HG02763 (cell line): ENCODE measurements at regions not wholly inside any gene's neighbourhood (a gene's known extent, or its start where the extent isn't known, plus 50 kb on each side); places are given as distances from the start of the nearest gene placed in this dataset.

Source experiments
- ATAC-seq: cut with Tn5 transposase; IDR thresholded peaks from one replicate; pipeline ENCODE4 v1.9.1; 2021; ENCODE audit warnings: mild to moderate bottlenecking, moderate library complexity; ENCODE audit not compliant: unreplicated experiment

DNA sequence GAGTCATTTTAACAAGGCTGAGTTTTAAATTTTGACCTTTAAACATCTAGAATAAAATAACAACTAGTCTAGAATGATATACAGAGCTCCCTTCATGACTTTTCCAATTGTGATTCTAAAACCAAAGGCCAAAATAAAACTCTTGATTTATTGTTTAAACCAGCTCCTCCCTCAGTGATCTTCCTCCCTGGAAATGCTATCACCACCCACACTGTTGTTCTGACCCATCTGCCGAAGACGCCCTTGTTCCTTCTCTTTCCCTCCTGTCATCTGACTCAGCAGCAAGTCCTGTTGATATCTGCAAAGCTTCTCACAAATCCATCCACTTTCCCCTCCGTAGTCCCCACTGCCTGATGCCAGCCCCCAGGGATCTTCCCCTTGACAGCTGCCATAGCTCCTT is 231.6 kb upstream of the DYNLRB2 start:
- no peak for ATAC-seq

DNA sequence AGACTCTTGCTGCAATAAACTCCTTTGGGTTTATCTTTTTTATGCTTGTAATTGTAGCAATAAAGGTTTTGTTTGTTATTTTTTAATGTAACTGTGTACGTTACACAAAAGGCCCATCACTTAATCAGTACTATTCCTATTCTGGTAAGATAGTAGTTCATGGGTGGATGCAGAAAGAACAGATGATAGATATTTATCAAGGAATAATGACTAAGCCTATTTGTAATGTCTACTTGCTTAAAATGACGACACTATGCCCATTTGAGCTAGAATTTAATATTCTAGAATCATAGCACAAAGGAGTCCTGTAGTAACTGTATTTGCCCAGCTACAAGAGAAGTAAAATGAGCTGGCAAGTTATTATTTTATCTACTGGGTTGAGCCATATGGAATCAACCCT is 235.4 kb upstream of the DYNLRB2 start:
- no peak for ATAC-seq

DNA sequence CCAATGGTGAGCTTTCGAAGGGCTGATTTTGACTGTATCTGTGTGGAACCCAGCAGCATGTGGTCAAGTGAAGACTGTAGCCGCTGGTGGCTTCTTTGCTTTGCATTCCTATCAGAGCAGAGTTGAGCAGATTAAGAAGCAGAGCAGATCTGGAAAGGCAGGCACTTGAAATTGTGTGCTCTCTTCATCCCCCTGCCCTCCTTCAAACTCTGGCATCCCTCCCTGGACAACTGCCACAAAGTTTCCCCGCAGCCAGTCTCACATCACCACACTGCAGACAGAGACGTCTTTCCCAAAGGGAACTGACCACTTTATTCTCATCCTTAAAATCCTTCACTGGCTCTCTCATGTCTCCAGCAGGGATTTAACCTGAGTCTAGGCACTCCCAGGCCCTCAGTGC is 237.1 kb upstream of the DYNLRB2 start:
- no peak for ATAC-seq

DNA sequence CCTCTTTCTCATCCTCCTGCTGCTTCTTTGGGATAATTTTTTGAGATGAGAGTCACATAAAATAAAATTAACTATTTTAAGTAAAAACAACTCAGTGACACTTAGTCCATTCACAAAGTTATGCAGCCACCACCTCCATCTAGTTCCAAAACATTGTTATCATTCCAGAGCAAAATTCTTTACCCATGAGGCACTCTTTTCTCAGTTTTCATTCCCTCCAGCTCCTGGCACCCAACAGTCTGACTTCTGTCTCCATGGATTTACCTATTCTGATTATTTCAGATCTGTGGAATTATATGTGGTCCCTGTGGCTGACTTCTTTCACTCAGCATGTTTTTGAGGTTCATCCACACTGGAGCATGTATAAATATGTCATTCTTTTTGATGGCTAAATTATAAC is 239.9 kb upstream of the DYNLRB2 start:
- no peak for ATAC-seq

DNA sequence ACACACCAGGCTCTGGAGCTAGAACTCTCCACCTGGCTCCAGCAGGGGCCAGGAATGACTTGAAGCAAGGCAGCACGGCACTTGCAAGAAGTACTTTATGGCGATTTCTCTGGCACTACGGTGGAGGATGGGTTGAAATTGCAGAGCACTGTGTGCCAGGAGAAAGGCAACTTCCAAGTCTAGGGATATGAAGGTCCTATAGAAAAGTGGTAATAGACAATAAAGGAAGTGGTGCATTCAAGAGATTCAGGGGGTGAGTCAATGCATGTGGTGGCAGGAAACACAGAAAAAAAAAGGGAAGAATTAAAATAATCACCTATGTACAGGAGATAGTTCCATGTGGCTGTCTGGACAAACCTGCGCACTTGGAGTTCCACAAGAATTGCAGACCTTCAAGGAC is 240.3 kb upstream of the DYNLRB2 start:
- no peak for ATAC-seq

DNA sequence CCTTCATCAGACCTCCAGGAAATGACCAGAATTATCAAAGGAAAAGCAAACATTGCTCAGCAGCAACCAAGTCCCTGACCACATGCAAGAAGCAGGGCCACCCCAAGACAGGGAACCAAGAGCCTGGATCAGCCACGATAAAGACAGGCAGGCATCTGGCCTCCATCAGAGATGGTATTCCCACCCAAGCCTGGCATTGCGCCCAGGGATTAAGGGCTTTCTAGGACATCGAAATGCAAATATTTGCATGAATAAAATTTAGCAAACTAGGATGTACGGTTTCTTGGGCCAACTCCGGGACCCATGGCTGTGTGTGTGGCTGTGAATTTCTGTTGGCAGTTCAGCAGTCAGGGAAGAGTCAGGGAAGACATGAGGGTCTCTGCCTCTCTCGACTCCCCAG is 241.4 kb upstream of the DYNLRB2 start:
- no peak for ATAC-seq

DNA sequence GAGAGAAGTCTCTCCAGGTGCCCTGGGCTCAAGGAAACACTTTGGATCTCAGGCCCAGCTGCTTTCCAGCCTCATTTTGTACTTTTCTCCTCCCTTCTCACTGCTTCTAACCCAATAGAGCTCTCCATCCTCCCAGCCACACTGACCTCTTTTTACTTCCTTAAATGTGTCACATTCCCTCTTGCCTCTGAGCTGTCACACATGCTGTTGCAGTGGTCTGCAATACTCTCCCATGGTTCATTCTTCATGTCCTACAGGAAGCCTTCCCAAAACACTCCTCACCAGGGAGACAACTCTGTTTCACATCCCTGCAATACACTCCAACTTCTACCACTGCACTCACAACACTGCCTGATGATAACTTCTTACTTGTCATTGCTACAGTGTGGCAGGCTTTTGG is 242.1 kb upstream of the DYNLRB2 start:
- ATAC-seq: no peak

DNA sequence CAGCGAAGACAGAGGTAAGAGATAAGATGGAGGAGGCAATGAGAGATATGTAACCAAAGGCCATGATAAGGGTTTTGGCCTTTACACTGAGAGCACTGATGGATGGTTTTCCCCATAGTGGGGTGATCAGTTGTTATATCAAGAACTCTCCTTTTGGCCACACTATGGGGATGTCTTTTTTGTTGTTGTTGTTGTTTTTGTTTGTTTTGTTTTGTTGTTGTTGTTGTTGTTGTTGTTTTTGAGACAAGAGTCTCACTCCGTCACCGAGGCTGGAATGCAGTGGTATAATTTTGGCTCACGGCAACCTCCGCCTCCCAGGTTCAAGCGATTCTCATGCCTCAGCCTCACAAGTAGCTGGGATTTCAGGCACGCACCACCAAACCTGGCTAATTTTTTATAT is 244.8 kb upstream of the DYNLRB2 start:
- no peak for ATAC-seq

DNA sequence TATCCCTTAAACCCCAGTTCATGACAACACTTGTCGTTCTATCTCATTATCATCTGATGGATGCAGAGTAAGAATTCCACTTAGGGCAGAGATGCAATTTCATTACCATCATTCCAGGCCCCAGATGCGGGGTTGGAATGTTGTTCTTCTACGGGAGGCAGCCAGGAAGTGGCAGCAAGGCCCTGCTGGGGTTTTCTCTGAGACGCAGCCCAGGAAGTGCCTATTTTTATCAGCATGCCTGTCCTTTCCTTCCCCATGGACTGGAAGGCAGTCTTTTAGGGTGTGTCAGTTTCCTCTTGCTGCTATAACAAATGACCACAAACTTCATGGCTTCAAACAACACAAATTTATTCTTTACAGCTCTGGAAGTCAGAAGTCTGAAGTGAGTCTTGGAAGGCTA is 246.6 kb upstream of the DYNLRB2 start:
- ATAC-seq: no peak

DNA sequence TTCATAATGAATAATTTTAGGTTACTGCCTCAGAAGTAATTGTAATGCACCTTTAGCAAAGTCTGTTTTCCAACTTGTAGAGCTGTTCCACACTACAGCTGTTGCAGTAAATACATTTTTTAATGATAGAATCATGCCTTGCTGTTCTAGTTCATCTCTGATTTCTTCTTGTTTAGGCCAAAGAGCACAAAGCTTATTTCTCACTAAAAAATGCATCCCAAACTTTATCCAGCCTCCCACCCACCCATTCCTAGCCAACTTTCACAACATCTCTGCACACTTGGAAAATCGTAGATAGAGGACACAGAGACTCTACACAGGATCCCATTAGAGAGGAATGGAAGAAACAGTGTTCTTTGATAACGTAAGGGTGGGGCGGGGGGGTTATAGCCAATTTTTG is 252.2 kb upstream of the DYNLRB2 start:
- ATAC-seq: no peak

DNA sequence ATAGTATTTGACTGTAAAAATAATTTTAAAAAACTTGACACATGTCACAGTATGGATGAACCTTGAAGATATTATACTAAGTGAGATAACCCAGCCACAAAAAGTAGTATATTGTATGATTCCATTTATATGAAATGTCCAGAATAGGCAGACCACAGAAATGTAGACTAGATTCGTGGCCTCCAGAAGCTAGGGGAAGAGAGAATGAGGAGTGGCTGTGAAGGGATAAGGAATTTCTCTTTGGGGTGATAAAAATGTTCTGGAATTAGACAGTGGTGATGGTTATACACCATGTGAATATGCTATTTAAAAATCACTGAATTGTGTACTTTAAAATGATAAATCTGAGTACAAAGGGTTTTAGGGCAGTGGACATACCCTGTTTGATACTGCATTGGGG is 253.1 kb upstream of the DYNLRB2 start:
- no peak for ATAC-seq

DNA sequence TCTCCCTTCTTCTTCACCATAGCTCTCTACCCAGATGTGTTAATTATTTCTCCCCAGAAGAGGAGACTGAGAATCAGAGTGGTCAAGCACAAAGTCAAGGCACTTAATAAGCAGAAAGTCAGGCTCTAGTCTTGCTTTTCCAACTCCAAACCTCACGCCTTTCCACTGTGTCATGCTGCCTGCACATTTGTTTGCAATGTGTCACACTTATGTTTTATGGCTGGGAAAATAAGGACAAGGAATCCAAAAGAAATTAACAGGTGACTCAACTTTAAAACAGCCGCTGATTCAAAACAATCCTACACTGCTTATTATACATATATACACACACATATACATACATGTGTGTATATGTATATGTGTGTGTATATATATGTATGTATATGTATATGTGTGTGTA is 255.7 kb upstream of the DYNLRB2 start:
- no peak for ATAC-seq

DNA sequence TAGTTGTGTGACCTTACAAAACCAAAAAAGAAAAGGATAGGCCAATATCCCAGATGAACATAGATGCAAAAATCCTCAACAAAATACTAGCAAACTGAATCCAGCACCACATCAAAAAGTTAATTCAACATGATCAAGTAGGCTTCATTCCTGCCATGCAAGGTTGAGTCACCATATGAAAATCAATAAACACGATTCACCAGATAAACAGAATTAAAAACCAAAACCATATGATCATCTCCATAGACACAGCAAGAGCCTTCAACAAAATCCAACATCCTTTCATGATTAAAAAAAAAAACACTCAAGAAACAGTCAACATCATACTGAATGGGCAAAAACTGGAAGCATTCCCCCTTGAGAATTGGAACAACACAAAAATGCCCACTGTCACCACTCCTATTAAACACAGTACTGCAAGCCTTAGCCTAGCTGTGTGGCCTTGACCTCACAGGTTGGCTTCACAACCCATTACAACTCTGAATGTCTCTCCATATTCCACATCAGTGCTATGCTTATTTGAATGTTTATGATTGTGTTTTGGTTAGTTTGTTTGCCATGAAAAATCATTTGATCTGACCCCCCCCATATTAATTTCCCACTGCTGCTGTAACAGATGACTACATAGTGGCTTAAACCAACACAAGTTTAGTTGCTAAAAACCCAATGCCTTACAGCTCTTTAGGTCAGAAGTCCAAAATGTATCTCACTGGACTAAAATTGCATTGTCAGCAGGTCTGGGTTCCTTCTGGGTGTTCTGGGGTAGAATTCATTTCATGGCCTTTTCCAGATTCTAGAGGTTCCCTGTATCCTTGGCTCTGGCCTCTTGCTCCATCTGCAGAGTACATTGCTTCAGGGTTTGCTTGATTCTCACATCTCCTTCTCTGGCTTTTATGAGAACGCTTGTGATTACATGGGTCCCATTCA is 257.1 kb upstream of the DYNLRB2 start:
- no peak for ATAC-seq

DNA sequence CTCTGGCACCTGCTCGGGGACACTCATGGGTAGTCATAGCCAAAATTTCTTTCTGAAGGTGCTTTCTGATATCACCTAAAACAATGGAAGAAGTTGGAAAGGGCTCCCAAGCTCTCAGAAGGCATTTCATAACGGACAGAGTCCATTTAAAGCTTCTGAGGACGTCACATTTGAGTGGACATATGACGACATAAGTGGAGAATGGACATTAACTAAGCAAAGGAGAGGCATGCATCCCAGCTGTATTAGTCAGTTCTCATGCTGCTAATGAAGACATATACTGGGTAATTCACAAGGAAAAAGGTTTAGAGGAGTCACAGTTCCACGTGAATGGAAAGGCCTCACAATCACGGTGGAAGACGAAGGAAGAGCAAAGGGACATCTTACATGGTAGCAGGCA is 260.2 kb upstream of the DYNLRB2 start:
- no peak for ATAC-seq

DNA sequence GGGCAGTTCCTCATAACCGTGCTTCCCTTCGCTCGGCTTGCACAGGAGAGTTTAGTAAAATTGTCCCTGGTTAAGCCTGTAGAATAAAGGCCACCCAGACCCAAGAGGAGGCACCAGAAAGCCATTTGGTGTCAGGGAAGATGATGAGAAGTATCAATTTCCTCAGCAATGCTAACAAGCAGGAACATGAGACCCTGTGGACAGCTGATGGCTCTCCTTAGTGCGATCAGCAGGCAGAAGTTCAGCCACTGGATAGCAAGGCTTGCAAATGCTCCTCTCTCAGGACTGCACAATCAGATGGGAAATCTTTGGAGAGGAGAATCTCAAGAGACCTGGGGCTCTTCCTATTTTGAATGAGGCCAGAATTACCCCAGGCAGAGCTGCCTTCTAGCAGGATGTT is 261.1 kb upstream of the DYNLRB2 start:
- ATAC-seq: no peak

DNA sequence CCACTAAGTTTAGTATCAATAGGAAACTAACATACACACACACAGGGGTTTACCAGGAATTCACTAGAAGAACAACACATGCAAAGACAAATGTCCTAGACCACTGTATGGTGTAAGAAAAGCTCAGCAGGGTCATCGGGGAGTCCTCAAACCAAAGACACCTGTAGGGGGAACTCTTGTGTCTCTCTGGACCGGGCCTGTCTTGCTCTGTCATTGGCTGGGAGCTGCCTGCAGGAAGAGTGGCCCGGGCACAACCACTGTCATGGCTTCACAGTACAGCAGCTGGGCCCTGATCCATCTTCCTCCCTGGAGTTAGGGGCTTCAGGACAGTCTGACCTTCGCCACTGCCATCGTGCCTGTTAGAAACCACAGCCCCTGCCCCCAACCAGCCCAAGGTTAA is 263.6 kb upstream of the DYNLRB2 start:
- no peak for ATAC-seq

DNA sequence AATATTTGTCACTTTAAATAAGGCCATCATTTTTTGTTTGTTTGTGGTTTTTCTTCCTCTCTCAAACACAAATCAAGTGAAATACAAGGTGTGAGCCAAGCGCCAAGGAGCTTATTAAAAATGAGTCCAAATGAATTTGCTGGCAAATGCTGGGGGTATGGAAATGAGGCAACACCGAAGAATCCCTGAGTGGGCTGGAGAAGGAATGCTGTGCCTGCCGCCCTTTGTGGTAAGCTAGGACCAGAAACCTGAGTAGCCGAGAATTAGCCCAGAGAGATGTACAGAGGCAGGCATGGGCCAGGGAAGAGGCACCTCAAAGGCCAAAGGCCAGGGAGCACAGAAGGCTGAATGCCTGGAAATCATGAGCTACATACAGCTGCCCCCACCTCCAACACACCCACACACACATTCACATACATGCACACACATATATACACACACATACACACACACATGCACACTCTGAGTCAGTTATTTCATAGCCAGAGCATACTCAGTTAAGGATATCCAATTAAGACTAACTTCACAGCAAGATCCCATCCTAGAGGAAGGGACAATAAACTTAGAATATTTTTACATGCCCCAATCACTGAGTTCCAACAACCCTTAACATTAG is 266.1 kb upstream of the DYNLRB2 start:
- no peak for ATAC-seq

DNA sequence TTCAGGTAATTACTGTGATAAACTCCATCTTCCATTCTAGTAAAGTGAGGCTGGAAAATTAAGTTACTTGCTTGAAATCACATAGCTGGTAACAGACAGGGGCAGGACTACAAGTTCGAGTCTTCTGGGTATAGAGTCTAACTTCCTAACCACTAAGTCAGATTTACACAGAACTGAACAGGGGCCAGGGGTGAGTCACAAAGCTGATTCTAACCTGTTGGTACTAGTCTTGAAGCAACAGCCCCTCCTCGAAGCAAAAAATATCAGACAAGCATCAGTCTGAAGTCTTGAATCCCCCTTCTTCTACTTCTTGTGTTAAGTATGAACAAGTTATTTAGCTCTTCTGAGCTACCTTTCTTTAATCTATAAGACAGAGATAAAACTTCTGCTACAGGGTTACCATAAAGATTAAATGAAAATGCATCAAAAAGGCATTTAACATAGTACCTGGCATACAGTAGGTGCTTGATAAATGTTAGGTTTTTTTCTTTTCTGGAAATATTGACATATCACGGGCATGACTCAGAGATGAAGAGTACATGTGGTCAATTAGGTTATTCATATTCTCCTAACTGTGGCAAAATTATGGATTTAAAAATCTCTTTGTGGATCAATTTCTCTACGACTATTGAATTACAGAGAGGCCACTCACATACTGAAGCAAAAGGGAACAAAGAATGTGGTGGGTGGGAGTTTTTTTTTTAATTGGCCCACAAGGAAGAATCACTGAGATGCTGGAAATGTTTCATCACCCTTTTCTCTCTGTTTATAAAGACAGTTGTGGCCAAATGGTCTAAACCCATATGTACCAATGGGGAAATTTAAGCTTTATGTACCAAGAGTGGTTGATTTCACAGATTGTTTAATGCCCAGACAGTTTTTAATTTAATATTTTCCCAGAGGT is 266.9 kb upstream of the DYNLRB2 start:
- no peak for ATAC-seq

DNA sequence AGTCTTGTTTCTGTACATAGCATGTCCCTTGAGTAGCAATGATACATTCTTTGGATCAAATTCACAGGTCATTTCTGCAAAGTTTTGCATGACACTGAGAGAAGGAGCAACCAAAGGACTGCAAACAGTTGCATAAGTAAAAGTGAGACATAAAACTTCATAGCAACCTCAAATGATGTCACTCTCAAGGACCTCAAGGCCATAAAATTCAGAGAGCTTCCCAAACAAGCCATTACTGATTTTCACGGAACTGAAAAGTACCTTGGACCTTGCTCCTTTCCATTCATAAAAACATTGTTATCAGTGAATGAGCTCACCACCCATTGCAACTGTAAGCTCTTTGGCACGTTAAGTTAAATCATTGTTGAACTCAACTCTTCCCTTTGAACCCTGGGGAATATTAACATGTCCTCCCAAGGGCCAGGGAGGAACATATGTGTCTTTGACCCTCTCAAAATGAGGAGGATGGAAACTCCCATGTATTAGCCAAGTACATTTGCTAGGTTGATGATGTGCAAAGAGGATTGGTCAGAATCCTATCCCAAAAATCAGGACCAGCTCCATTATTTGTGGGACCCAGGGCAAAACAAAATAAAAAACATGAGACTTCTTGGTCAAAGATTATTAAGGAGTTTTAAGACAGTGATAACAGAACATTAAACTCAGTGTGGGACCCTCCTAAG is 275.0 kb upstream of the DYNLRB2 start:
- no peak for ATAC-seq

DNA sequence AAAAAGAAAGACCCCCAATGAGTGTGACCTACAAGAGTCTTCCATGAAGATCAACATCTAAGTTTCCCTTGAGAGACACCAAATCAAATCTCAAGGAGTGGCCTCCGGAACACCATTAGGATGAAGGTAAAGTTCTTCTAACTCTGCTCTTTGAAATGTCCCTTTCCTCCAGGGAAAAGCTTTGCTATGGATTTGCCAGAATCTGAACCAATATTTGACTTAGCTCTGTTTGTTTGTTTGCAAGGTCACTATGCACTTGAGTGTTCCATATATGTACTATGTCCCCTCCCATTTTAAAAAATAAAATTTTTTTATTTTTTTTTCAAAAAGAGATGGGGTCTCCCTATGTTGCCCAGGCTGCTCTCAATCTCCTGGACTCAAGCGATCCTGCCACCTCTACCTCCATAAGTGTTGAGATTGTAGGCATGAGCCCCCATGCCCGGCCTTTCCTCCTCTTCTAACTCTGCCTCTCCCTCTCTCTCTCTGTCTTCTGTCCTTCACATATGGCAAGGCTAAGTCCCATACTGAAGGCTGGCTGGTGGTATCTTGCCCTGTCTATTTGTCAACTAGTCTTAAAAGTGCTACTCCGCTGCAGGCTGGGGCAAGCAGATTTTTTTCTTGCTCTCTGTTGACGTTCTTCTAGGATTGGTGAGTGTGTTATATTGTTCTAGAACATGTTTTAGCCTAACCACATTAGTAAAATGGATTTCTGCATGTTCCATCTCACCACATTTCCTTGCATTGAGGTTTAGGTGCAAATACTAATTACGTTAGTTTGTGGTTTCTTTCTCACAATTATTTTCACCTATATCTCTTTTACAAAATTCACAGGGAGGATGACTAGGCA is 276.7 kb upstream of the DYNLRB2 start:
- no peak for ATAC-seq
